Hepatocyte (in vitro differentiated cells): ENCODE measurements at regions not wholly inside any gene's neighbourhood (a gene's known extent, or its start where the extent isn't known, plus 50 kb on each side); places are given as distances from the start of the nearest gene placed in this dataset.

Source experiments
- EZH2 ChIP-seq: fragments of 200-600 bp; sonication (generic); IDR thresholded peaks from 2 replicates; pipeline ENCODE4 v1.6.1; 2016; ENCODE audit warnings: antibody characterized with exemption, mild to moderate bottlenecking, borderline replicate concordance
- TF ChIP-seq, protein P1 (sequence below): fragments of 200-600 bp; sonication (generic); IDR thresholded peaks from 2 replicates; pipeline ENCODE4 v1.5.1; 2016; ENCODE audit warnings: antibody characterized with exemption, mild to moderate bottlenecking; ENCODE audit not compliant: poor library complexity

DNA sequence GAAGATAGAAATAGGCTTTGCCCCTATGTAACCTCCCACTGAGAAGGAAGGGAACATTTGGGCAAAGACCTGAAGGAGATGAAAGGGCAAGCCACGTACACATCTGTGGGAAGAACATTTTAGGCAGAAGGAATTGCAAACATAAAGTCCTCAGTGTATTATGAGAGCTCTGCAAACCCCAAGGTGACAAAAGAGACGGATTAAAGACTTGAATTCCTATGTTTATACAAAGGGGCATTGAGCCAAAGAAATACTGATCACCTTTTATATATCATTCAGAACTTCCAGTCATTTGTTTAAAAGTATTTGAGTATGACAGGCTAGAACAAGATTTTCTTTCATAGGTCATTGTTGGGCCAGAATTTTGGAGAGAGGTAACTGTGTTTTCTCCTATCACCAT lies 90.2 kb upstream of the ATG10 start:
- TF ChIP-seq, protein P1, sequence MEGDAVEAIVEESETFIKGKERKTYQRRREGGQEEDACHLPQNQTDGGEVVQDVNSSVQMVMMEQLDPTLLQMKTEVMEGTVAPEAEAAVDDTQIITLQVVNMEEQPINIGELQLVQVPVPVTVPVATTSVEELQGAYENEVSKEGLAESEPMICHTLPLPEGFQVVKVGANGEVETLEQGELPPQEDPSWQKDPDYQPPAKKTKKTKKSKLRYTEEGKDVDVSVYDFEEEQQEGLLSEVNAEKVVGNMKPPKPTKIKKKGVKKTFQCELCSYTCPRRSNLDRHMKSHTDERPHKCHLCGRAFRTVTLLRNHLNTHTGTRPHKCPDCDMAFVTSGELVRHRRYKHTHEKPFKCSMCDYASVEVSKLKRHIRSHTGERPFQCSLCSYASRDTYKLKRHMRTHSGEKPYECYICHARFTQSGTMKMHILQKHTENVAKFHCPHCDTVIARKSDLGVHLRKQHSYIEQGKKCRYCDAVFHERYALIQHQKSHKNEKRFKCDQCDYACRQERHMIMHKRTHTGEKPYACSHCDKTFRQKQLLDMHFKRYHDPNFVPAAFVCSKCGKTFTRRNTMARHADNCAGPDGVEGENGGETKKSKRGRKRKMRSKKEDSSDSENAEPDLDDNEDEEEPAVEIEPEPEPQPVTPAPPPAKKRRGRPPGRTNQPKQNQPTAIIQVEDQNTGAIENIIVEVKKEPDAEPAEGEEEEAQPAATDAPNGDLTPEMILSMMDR, result no peak
- TF ChIP-seq EZH2, result no peak
